SK-N-SH treated with all-trans-retinoic acid at 6 μM for 48 hours (cell line): ENCODE measurements at regions not wholly inside any gene's neighbourhood (a gene's known extent, or its start where the extent isn't known, plus 50 kb on each side); places are given as distances from the start of the nearest gene placed in this dataset.
A peak's percentile ranks its signal among the peaks of the same experiment; 100 is the strongest.

ENCODE experiments used
- ARNTL ChIP-seq: fragments of 450-650 bp; formaldehyde crosslinking; IDR thresholded peaks from 2 replicates; pipeline ENCODE4 v1.5.0; 2020; ENCODE audit warnings: low read depth, mild to moderate bottlenecking, moderate library complexity, borderline replicate concordance
- CSRNP3 ChIP-seq: fragments of 250-450 bp; sonication (Bioruptor Pico); IDR thresholded peaks from 2 replicates; pipeline ENCODE4 v1.5.1; 2021; ENCODE audit warnings: mild to moderate bottlenecking, moderate library complexity
- OSR1 ChIP-seq: fragments of 250-450 bp; sonication (Bioruptor Pico); IDR thresholded peaks from 2 replicates; pipeline ENCODE4 v1.8.0; 2022; ENCODE audit warnings: moderate library complexity, mild to moderate bottlenecking, inconsistent platforms
- RARB ChIP-seq: fragments of 250-450 bp; sonication (Bioruptor Pico); IDR thresholded peaks from 2 replicates; pipeline ENCODE4 v1.8.0; 2021; ENCODE audit warnings: mild to moderate bottlenecking, moderate library complexity
- TSHZ2 ChIP-seq: fragments of 250-450 bp; sonication (Bioruptor Pico); IDR thresholded peaks from 2 replicates; pipeline ENCODE4 v1.5.0; 2020; ENCODE audit warnings: mild to moderate bottlenecking, moderate library complexity
- ZC3H10 ChIP-seq: fragments of 250-450 bp; sonication (Bioruptor Pico); IDR thresholded peaks from 2 replicates; pipeline ENCODE4 v1.5.1; 2021; ENCODE audit warnings: mild to moderate bottlenecking, moderate library complexity
- ZFP3 ChIP-seq: fragments of 250-450 bp; sonication (Bioruptor Pico); IDR thresholded peaks from 2 replicates; pipeline ENCODE4 v1.5.0; 2020; ENCODE audit warnings: mild to moderate bottlenecking, moderate library complexity
- ZFP30 ChIP-seq: fragments of 450-650 bp; formaldehyde crosslinking; IDR thresholded peaks from 2 replicates; pipeline ENCODE4 v1.5.0; 2022; ENCODE audit warnings: mild to moderate bottlenecking, moderate library complexity
- ZNF565 ChIP-seq: fragments of 450-650 bp; formaldehyde crosslinking; conservative IDR thresholded peaks from 2 replicates; pipeline ENCODE4 v1.5.0; 2020; ENCODE audit warnings: low read depth, mild to moderate bottlenecking, moderate library complexity
- TF ChIP-seq, protein P1 (sequence below): fragments of 250-450 bp; sonication (Bioruptor Pico); IDR thresholded peaks from 2 replicates; pipeline ENCODE4 v1.8.0; 2020; ENCODE audit warnings: mild to moderate bottlenecking, moderate library complexity, borderline replicate concordance
- TF ChIP-seq, protein P2 (sequence below): fragments of 250-450 bp; sonication (Bioruptor Pico); IDR thresholded peaks from 2 replicates; pipeline ENCODE4 v1.8.0; 2021; ENCODE audit warnings: low read depth, mild to moderate bottlenecking, moderate library complexity, borderline replicate concordance

DNA sequence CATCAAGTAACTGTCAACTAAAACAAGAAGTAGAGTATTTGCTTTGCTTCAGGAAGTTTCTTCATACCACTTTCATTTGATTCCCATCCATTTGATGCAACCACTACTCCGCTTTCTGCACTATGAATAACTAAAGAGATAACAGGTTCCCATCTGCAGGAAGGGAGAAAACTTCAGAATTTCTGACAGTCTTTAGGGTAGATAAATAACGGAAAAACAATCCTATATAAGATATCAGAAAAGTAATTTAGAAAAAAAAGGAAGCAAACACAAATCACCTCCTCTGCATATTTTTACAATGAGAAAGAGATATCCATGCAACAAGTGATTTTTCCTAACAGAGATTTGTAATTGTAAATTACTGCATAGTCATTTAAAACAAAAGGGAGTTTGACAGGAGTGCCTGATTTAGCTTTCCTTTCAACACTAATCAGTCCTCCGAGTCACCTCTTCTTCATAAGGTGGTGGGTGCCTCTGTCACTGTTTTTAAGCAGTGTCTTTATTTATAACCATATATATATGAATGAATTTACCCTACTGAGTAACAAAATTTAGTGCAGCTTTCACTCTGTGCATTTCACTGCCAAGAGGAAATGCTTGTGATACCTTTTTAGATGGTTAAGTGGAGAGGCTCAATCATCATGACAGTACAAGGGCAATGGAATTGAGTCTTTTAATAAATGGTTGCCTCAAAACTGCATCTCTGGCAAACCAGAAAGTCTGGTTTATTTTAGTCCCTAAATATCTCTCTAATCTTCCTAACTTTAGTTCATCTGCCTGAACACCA, 1920.4 kb downstream of the MRPL39 start:
- no peak for TF ChIP-seq ZC3H10 (CRISPR knock-in tag)
- no peak for TF ChIP-seq ZFP3 (CRISPR knock-in tag)
- TF ChIP-seq, protein P1, sequence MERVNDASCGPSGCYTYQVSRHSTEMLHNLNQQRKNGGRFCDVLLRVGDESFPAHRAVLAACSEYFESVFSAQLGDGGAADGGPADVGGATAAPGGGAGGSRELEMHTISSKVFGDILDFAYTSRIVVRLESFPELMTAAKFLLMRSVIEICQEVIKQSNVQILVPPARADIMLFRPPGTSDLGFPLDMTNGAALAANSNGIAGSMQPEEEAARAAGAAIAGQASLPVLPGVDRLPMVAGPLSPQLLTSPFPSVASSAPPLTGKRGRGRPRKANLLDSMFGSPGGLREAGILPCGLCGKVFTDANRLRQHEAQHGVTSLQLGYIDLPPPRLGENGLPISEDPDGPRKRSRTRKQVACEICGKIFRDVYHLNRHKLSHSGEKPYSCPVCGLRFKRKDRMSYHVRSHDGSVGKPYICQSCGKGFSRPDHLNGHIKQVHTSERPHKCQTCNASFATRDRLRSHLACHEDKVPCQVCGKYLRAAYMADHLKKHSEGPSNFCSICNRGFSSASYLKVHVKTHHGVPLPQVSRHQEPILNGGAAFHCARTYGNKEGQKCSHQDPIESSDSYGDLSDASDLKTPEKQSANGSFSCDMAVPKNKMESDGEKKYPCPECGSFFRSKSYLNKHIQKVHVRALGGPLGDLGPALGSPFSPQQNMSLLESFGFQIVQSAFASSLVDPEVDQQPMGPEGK (CRISPR knock-in tag): peak; percentile 34; the same call in 1 of the 2 replicates
- TF ChIP-seq, protein P2, sequence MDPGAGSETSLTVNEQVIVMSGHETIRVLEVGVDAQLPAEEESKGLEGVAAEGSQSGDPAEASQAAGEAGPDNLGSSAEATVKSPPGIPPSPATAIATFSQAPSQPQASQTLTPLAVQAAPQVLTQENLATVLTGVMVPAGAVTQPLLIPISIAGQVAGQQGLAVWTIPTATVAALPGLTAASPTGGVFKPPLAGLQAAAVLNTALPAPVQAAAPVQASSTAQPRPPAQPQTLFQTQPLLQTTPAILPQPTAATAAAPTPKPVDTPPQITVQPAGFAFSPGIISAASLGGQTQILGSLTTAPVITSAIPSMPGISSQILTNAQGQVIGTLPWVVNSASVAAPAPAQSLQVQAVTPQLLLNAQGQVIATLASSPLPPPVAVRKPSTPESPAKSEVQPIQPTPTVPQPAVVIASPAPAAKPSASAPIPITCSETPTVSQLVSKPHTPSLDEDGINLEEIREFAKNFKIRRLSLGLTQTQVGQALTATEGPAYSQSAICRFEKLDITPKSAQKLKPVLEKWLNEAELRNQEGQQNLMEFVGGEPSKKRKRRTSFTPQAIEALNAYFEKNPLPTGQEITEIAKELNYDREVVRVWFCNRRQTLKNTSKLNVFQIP (CRISPR knock-in tag): no peak
- TF ChIP-seq TSHZ2 (CRISPR knock-in tag): peak; percentile 34; the same call in 1 of the 2 replicates
- no peak for TF ChIP-seq RARB (CRISPR knock-in tag)
- no peak for TF ChIP-seq ZFP30 (CRISPR knock-in tag)
- TF ChIP-seq ZNF565 (CRISPR knock-in tag): no peak
- TF ChIP-seq OSR1 (CRISPR knock-in tag): no peak
- no peak for TF ChIP-seq ARNTL (CRISPR knock-in tag)
- no peak for TF ChIP-seq CSRNP3 (CRISPR knock-in tag)
